HepG2 (cell line): ENCODE measurements at regions not wholly inside any gene's neighbourhood (a gene's known extent, or its start where the extent isn't known, plus 50 kb on each side); places are given as distances from the start of the nearest gene placed in this dataset.

Source experiments
- ATAC-seq: fragments of 200-7000 bp; cut with Tn5 transposase; 3 replicates; pipeline ENCODE4 v1.9.1; 2020; ENCODE audit warnings: mild to moderate bottlenecking, moderate library complexity
- BruUV-seq: library from RNA; stranded (reverse); fragments of 400-500 nt; replicated peaks from 2 replicates; lab custom pipeline; 2021; lab: Mats Ljungman, UMichigan
- CTCF ChIA-PET: fragments of 300-600 bp; formaldehyde crosslinking; extraction: SDS; loops from one replicate; lab custom pipeline; 2021; ENCODE audit warnings: low total read pairs, inconsistent platforms, low intra/inter-chr PET ratio; lab: Yijun Ruan, JAX
- POLR2A ChIA-PET: fragments of 350-600 bp; sonication (Branson Sonifier 250); formaldehyde crosslinking; loops from one replicate; lab custom pipeline; 2020; ENCODE audit warnings: antibody characterized with exemption, inconsistent platforms; lab: Yijun Ruan, JAX
- DNase-seq: peaks from one replicate; pipeline ENCODE4 v3.0.0-alpha.2; 2015; ENCODE audit warnings: low spot score
- FAIRE-seq: peaks from 3 replicates; lab custom pipeline; 2011; peaks lifted over from hg19 to GRCh38; lab: Jason Lieb, UNC
- H2AFZ ChIP-seq: one replicate; pipeline ENCODE4 v1.6.1; 2011; ENCODE audit warnings: low read length, inconsistent platforms
- H3K27ac ChIP-seq: fragments of 300-600 bp; 3 replicates; pipeline ENCODE4 v1.8.0; 2011; ENCODE audit warnings: mixed run types, mild to moderate bottlenecking, mixed read lengths, low read length, inconsistent platforms; ENCODE audit not compliant: insufficient read depth; ENCODE audit errors: extremely low read length
- H3K27me3 ChIP-seq, 2 experiments: fragments of 200-600 bp in 1 of 2; 2 replicates in 1 of 2; 3 replicates in 1 of 2; pipeline versions ENCODE4 v1.6.0 to v1.8.0; 2011; ENCODE audit warnings: low read length in 2 of 2, mild to moderate bottlenecking in 2 of 2, moderate library complexity in 2 of 2, inconsistent platforms in 1 of 2; ENCODE audit not compliant: insufficient read depth in 2 of 2, control insufficient read depth in 1 of 2
- H3K36me3 ChIP-seq, 2 experiments: fragments of 200-600 bp in 1 of 2; replicated peaks in 1 of 2; 2 replicates in 1 of 2; 3 replicates in 1 of 2; pipeline versions ENCODE4 v1.5.1 to v1.8.0; 2011; ENCODE audit warnings: low read length in 2 of 2, inconsistent platforms in 1 of 2; ENCODE audit not compliant: insufficient read depth in 2 of 2, control insufficient read depth in 1 of 2
- H3K4me1 ChIP-seq: 2 replicates; pipeline ENCODE4 v1.5.1; 2012; ENCODE audit warnings: low read length, inconsistent platforms; ENCODE audit not compliant: insufficient read depth
- H3K4me2 ChIP-seq: 2 replicates; pipeline ENCODE4 v1.6.0; 2011; ENCODE audit warnings: low read depth, low read length, inconsistent platforms
- H3K4me3 ChIP-seq, 3 experiments: fragments of 200-600 bp in 1 of 3; sonication (generic), shearing (Covaris generic) in 1 of 3; replicated peaks in 1 of 3; 2 replicates each; pipeline ENCODE4 v1.5.1; 2011 to 2016; ENCODE audit warnings: low read length in 3 of 3, inconsistent platforms in 2 of 3, low read depth in 2 of 3, mild to moderate bottlenecking in 2 of 3, control low read depth in 1 of 3, mixed read lengths in 1 of 3; ENCODE audit not compliant: insufficient read depth in 1 of 3
- H3K79me2 ChIP-seq: one replicate; pipeline ENCODE4 v1.6.1; 2011; ENCODE audit warnings: low read length, inconsistent platforms; ENCODE audit not compliant: insufficient read depth
- H3K9ac ChIP-seq: 2 replicates; pipeline ENCODE4 v1.6.0; 2011; ENCODE audit warnings: mild to moderate bottlenecking, low read depth, low read length, inconsistent platforms; ENCODE audit not compliant: insufficient read depth
- H3K9me3 ChIP-seq: 2 replicates; pipeline ENCODE4 v1.5.1; 2012; ENCODE audit warnings: mild to moderate bottlenecking, low read length
- H4K20me1 ChIP-seq: 2 replicates; pipeline ENCODE4 v1.6.0; 2011; ENCODE audit warnings: inconsistent platforms, mild to moderate bottlenecking, low read length, moderate library complexity; ENCODE audit not compliant: insufficient read depth
- ATF7 ChIP-seq, 2 experiments: fragments of 450-650 bp in 1 of 2; sonication (generic) in 1 of 2; formaldehyde crosslinking in 1 of 2; IDR thresholded peaks; 2 replicates each; pipeline versions ENCODE4 v1.4.0 to v1.6.1; 2016 to 2020; ENCODE audit warnings: antibody characterized with exemption in 1 of 2, mild to moderate bottlenecking in 1 of 2, missing genetic modification reagents in 1 of 2
- BHLHE40 ChIP-seq: IDR thresholded peaks from 2 replicates; pipeline ENCODE4 v1.6.1; 2011; ENCODE audit warnings: low read length, improper control_type of control experiment
- GTF2F1 ChIP-seq: fragments of 150-350 bp; IDR thresholded peaks from 2 replicates; pipeline ENCODE4 v1.6.1; 2014; ENCODE audit warnings: low read length
- NR1H2 ChIP-seq: sonication (generic); formaldehyde crosslinking; IDR thresholded peaks from 2 replicates; pipeline ENCODE4 v1.8.1; 2022; ENCODE audit warnings: low read depth, missing genetic modification reagents, borderline replicate concordance
- RORA ChIP-seq: sonication (generic); formaldehyde crosslinking; IDR thresholded peaks from 2 replicates; pipeline ENCODE4 v1.5.0; 2020; ENCODE audit warnings: mild to moderate bottlenecking, missing genetic modification reagents, moderate library complexity
- SSRP1 ChIP-seq: IDR thresholded peaks from 2 replicates; pipeline ENCODE4 v1.6.1; 2016; ENCODE audit warnings: control low read depth
- ZNF326 ChIP-seq: sonication (generic); formaldehyde crosslinking; IDR thresholded peaks from 2 replicates; pipeline ENCODE4 v1.4.0; 2020; ENCODE audit warnings: missing genetic modification reagents, borderline replicate concordance
- ZNF550 ChIP-seq: sonication (generic); formaldehyde crosslinking; IDR thresholded peaks from 2 replicates; pipeline ENCODE4 v1.4.0; 2020; ENCODE audit warnings: mild to moderate bottlenecking, missing genetic modification reagents, borderline replicate concordance
- ZNF605 ChIP-seq: sonication (generic); formaldehyde crosslinking; IDR thresholded peaks from 2 replicates; pipeline ENCODE4 v1.8.0; 2022; ENCODE audit warnings: mild to moderate bottlenecking, missing genetic modification reagents
- WGBS: methylation state at CpG from one replicate; pipeline ENCODE4 v1.1.6; 2017; ENCODE audit warnings: low lambda C conversion rate; 5-methylcytosine and 5-hydroxymethylcytosine counted together
- in situ Hi-C: cut with HindIII; loops from 2 replicates; pipeline ENCODE4 v1.10.0; 2017; ENCODE audit warnings: low pct_unique_long_range_greater_than_20kb; ENCODE audit not compliant: extremely low pct_ligation_motif_present
- intact Hi-C: fragments of 100-400 bp; cut with micrococcal nuclease; formaldehyde crosslinking; loops from one replicate; pipeline ENCODE4 v1.10.0; 2022; ENCODE audit not compliant: unreplicated experiment
- TF ChIP-seq, protein P1 (sequence below): sonication (generic); formaldehyde crosslinking; IDR thresholded peaks from 2 replicates; pipeline ENCODE4 v1.8.0; 2022; ENCODE audit warnings: mild to moderate bottlenecking, missing genetic modification reagents; ENCODE audit not compliant: insufficient replicate concordance
- TF ChIP-seq, protein P2 (sequence below): sonication (generic); formaldehyde crosslinking; IDR thresholded peaks from 2 replicates; pipeline ENCODE4 v1.4.0; 2020; ENCODE audit warnings: missing genetic modification reagents

DNA sequence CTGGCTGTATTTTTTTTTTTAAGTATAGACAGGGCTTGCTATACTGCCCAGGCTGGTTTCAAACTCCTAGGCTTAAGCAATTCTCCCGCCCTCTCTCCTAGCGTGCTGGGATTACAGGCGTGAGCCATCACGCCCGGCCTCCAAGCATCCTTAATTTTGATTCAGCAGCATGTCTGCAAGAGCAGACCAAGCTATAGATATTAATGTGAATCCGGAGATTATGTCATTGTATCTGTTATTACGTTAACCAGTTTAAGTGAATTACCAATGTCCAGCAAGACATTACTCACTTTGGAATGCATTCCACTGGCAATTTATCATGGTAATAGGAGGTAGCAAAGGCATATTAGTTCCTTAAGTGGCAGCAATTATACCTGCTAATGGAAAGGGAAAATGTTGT is 179.7 kb downstream of the CHRM3 start:
- Histone ChIP-seq H3K4me1 (no peaks in the 10 kb centered on the region), H3K79me2 (no peaks in the 10 kb centered on the region), H2AFZ (no peak overlapping the region), H3K9ac (no peak overlapping the region), H3K27ac (no peak overlapping the region), H3K9me3 (peaks cover 71% of the 10 kb centered on the region), H3K4me2 (no peak overlapping the region), H3K27me3 (no peaks in the 10 kb centered on the region; a peak in 1 of 5 replicates), H3K4me3 (no peak overlapping the region; a peak in 1 of 6 replicates), H4K20me1 (no peaks in the 10 kb centered on the region), H3K36me3 (no peaks in the 10 kb centered on the region)
- ATAC-seq, result no peak
- no peak for FAIRE-seq
- CTCF ChIA-PET, result no interaction called here
- in situ Hi-C loops, result no loop called here
- POLR2A ChIA-PET, result no interaction called here
- no peak for DNase-seq
- BruUV-seq, result no TSS peak
- intact Hi-C loops, result no loop called here
- TF ChIP-seq NR1H2, result no peak
- no peak for TF ChIP-seq ZNF605
- TF ChIP-seq GTF2F1, result no peak
- TF ChIP-seq, protein P1, sequence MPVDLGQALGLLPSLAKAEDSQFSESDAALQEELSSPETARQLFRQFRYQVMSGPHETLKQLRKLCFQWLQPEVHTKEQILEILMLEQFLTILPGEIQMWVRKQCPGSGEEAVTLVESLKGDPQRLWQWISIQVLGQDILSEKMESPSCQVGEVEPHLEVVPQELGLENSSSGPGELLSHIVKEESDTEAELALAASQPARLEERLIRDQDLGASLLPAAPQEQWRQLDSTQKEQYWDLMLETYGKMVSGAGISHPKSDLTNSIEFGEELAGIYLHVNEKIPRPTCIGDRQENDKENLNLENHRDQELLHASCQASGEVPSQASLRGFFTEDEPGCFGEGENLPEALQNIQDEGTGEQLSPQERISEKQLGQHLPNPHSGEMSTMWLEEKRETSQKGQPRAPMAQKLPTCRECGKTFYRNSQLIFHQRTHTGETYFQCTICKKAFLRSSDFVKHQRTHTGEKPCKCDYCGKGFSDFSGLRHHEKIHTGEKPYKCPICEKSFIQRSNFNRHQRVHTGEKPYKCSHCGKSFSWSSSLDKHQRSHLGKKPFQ (CRISPR knock-in tag), result no peak
- WGBS, result 0% methylated on average over 7 of the region's 7 CpGs

DNA sequence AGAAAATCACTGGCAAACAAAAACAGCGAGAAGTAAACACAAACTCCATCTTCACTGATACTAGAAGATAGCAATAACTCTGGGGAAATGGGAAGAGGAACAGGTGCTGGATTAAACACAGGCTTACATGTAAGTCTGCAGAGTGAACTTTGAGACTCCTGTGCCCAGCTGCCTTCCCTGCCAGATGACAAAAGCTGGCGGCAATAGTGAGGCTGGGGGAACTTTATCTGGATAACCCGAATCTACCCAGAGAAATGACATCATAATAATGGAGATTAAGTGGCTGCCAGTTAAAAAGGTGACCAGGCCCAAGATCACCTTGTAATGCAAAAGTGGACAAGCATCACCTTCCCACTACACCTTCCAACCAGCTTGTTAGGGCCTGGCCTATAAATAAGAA is 184.5 kb downstream of the CHRM3 start:
- no TSS peak for BruUV-seq
- H3K27ac ChIP-seq, result no peak overlapping the region
- ChIA-PET CTCF (no interaction called here), POLR2A (no interaction called here)
- H3K27me3 ChIP-seq, result no peaks in the 10 kb centered on the region
- no peak for DNase-seq
- H3K4me2 ChIP-seq, result no peak overlapping the region
- no peak overlapping the region for H3K9ac ChIP-seq
- in situ Hi-C loops, result no loop called here
- WGBS, result 5% methylated on average over 3 of the region's 3 CpGs
- no peaks in the 10 kb centered on the region for H4K20me1 ChIP-seq
- no peaks in the 10 kb centered on the region for H3K79me2 ChIP-seq
- no peak overlapping the region for H3K4me3 ChIP-seq
- no peak for TF ChIP-seq RORA
- TF ChIP-seq, protein P2, sequence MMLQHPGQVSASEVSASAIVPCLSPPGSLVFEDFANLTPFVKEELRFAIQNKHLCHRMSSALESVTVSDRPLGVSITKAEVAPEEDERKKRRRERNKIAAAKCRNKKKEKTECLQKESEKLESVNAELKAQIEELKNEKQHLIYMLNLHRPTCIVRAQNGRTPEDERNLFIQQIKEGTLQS (CRISPR knock-in tag), result no peak
- peak; percentile 68 for TF ChIP-seq ATF7 (IDR thresholded peaks at IDR 0.05)
- no peak for TF ChIP-seq ATF7 (CRISPR knock-in tag; IDR thresholded peaks at IDR 0.05)
- TF ChIP-seq ZNF550 (CRISPR knock-in tag), result no peak
- no peak for TF ChIP-seq BHLHE40
- TF ChIP-seq SSRP1 (CRISPR knock-in tag), result no peak
- no peak for TF ChIP-seq ZNF326
- H3K36me3 ChIP-seq, result no peaks in the 10 kb centered on the region
- no peaks in the 10 kb centered on the region for H3K4me1 ChIP-seq
- H3K9me3 ChIP-seq, result peaks cover 79% of the 10 kb centered on the region
- FAIRE-seq, result no peak
- intact Hi-C loops, result no loop called here
- ATAC-seq, result no peak
- no peak overlapping the region for H2AFZ ChIP-seq
